ENCODE measurements at regions not wholly inside any gene's neighbourhood (a gene's known extent, or its start where the extent isn't known, plus 50 kb on each side); places are given as distances from the start of the nearest gene placed in this dataset.
"Not testable (repeated sequence)": the region's sequence is repeated elsewhere in the genome, so short reads cannot be mapped to it uniquely, and the experiment has no call there.

- Histone ChIP-seq H3K27me3 (no peaks in the 10 kb centered on the region), H3K9me3 (no peaks in the 10 kb centered on the region), H3K4me1 (no peaks in the 10 kb centered on the region), H3K4me3 (no peak overlapping the region), H3K36me3 (no peaks in the 10 kb centered on the region), H3K27ac (no peak overlapping the region)
- in situ Hi-C loops (cut with MboI; ENCODE audit: low sequenced_read_pairs in 4 of 4), result no loop called here
- TF ChIP-seq POLR2A (IDR thresholded peaks at IDR 0.05), result no peak
- no peak for TF ChIP-seq CTCF (IDR thresholded peaks at IDR 0.05 in 4 of 5, conservative IDR thresholded peaks at IDR 0.05 in 1 of 5)
- intact Hi-C loops (cut with DNase I; ENCODE audit: low total_unique reads), result no loop called here
- DNase-seq (no peak), ATAC-seq (no peak)
Measured at GRCh38 chrY:12496007-12496406, 205.0 kb upstream of the USP9Y start.

GRCh38 chrY:12500096-12500495 lies 200.9 kb upstream of the USP9Y start:
- H3K4me3 ChIP-seq, result no peak overlapping the region
- ATAC-seq (no peak), DNase-seq (no peak)
- H3K9me3 ChIP-seq, result no peaks in the 10 kb centered on the region
- H3K4me1 ChIP-seq, result no peaks in the 10 kb centered on the region
- intact Hi-C loops (cut with DNase I; ENCODE audit: low total_unique reads) (no loop called here), in situ Hi-C loops (cut with MboI; ENCODE audit: low sequenced_read_pairs in 4 of 4) (no loop called here)
- TF ChIP-seq CTCF (IDR thresholded peaks at IDR 0.05 in 4 of 5, conservative IDR thresholded peaks at IDR 0.05 in 1 of 5) (no peak), POLR2A (IDR thresholded peaks at IDR 0.05) (no peak)
- H3K27ac ChIP-seq, result no peak overlapping the region
- H3K27me3 ChIP-seq, result no peaks in the 10 kb centered on the region
- H3K36me3 ChIP-seq, result no peaks in the 10 kb centered on the region

GRCh38 chrY:12504028-12504427 lies 197.0 kb upstream of the USP9Y start:
- H3K4me1 ChIP-seq; H3K27me3 ChIP-seq; ATAC-seq; H3K4me3 ChIP-seq; H3K27ac ChIP-seq; H3K9me3 ChIP-seq; DNase-seq; in situ Hi-C loops (cut with MboI; ENCODE audit: low sequenced_read_pairs in 4 of 4); intact Hi-C loops (cut with DNase I; ENCODE audit: low total_unique reads); H3K36me3 ChIP-seq: not testable (repeated sequence)

- intact Hi-C loops (cut with DNase I; ENCODE audit: low total_unique reads), result no loop called here
- Histone ChIP-seq H3K9me3 (no peaks in the 10 kb centered on the region), H3K27me3 (no peaks in the 10 kb centered on the region), H3K36me3 (no peaks in the 10 kb centered on the region), H3K4me3 (no peak overlapping the region), H3K4me1 (no peaks in the 10 kb centered on the region), H3K27ac (no peak overlapping the region)
- ATAC-seq (no peak), DNase-seq (no peak)
- TF ChIP-seq POLR2A (IDR thresholded peaks at IDR 0.05) (no peak), CTCF (IDR thresholded peaks at IDR 0.05 in 4 of 5, conservative IDR thresholded peaks at IDR 0.05 in 1 of 5) (no peak)
- in situ Hi-C loops (cut with MboI; ENCODE audit: low sequenced_read_pairs in 4 of 4), result no loop called here
Measured at GRCh38 chrY:12517338-12517737, 183.7 kb upstream of the USP9Y start.

GRCh38 chrY:12525206-12525605 lies 175.8 kb upstream of the USP9Y start:
- ATAC-seq (no peak), DNase-seq (no peak)
- no peaks in the 10 kb centered on the region for H3K27me3 ChIP-seq
- peaks cover 0 to 7% of the 10 kb centered on the region in 2 donors for H3K4me1 ChIP-seq
- no peak overlapping the region for H3K4me3 ChIP-seq
- in situ Hi-C loops (cut with MboI; ENCODE audit: low sequenced_read_pairs in 4 of 4) (no loop called here), intact Hi-C loops (cut with DNase I; ENCODE audit: low total_unique reads) (no loop called here)
- no peak overlapping the region for H3K27ac ChIP-seq
- no peaks in the 10 kb centered on the region for H3K36me3 ChIP-seq
- no peak for TF ChIP-seq POLR2A (IDR thresholded peaks at IDR 0.05)
- no peak for TF ChIP-seq CTCF (IDR thresholded peaks at IDR 0.05 in 4 of 5, conservative IDR thresholded peaks at IDR 0.05 in 1 of 5)
- no peaks in the 10 kb centered on the region for H3K9me3 ChIP-seq

Data from gastrocnemius medialis (tissue), 4 donors.